LoVo (cell line): ENCODE measurements at regions not wholly inside any gene's neighbourhood (a gene's known extent, or its start where the extent isn't known, plus 50 kb on each side); places are given as distances from the start of the nearest gene placed in this dataset.
"Not testable (repeated sequence)": the region's sequence is repeated elsewhere in the genome, so short reads cannot be mapped to it uniquely, and the experiment has no call there.

Experiments
- DNase-seq: peaks from one replicate; pipeline ENCODE4 v3.0.0-alpha.2; 2016; ENCODE audit warnings: low spot score

GRCh38 chr11:19433367-19433766 is 192.6 kb upstream of the E2F8 start:
- DNase-seq: no peak

DNA sequence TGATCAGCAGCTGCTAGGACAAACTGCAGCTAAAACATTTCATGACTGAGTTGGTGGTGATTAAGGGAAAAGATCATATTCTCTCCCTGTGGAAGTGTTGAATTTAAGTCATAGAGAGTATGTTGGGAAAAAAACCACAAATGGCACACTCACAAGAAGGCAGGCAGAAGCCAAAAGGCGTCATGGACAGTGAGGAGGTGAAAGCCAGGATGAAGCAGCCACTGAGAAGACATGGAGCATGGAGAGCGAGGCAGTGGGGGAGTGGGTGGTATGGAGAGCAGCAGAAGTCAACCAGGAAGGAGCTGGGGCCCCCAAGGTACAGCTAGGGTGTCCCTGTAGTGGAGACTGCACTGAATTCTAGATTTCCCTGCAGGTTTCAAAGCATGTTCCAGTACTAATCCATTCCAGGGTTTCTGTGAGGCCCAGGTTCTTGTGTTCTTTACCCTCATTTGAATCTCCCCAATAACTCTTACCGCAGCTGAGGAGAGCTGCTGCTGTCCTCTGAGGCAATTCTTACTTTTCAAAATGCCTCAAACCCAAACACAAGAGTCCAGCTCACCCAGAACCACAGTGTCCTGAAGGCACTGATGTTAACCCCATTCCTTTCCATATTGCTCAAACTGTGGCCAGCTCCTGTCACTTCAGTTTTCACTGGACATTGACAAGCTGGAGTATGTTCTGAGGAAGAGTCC is 191.8 kb upstream of the E2F8 start:
- DNase-seq: no peak

GRCh38 chr11:19430754-19431398 is 190.1 kb upstream of the E2F8 start:
- no peak for DNase-seq

GRCh38 chr11:19430346-19430745 is 189.6 kb upstream of the E2F8 start:
- DNase-seq: no peak

- DNase-seq: no peak
These were observed 188.5 kb upstream of the E2F8 start for GRCh38 chr11:19429108-19429760.

- DNase-seq: no peak
These were observed 187.7 kb upstream of the E2F8 start for GRCh38 chr11:19428206-19429002.

GRCh38 chr11:19426756-19427403 is 186.1 kb upstream of the E2F8 start:
- DNase-seq: no peak

- DNase-seq: no peak
These were observed 185.4 kb upstream of the E2F8 start for GRCh38 chr11:19426011-19426755.

DNA sequence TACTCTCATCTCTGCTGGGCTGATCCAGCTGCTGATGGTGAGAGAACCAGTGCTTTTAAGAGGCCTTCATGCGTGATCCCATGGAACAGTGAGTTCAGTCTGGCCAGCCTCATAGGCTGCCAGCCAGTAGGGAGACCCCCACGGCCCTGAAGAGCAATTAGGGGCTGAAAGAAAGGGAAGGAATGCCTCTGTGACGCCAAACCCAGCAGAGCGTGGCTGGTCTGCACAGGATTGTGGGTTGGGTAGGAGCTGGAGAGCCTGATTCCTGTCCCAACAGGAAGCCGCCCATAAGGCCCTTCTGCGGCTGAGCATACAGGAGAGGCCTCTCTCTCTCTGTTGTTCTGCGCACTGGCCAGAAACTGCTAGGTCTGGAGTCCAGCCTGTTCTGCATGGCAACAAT is 181.5 kb upstream of the E2F8 start:
- no peak for DNase-seq

- no peak for DNase-seq
These were observed 180.3 kb upstream of the E2F8 start for GRCh38 chr11:19420868-19421533.

DNA sequence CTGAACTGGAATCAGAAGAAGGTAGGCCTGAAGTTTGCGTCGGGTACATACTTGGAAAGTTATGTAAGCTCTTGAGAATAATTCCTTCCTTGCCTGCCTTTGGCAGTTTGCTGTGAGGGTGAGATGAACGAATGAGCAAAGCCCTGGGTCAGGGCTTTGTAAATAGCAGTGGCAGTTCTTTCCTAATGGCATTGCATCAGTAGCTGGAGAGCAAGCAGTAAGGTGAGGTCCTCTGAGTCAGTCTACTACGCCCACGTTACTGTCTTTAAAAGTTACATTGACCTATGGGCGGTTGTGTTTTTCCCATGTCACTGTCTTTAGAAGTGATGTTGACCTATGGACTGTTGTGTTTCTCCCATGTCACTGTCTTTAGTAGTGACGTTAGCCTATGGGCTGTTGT is 179.1 kb upstream of the E2F8 start:
- no peak for DNase-seq

DNA sequence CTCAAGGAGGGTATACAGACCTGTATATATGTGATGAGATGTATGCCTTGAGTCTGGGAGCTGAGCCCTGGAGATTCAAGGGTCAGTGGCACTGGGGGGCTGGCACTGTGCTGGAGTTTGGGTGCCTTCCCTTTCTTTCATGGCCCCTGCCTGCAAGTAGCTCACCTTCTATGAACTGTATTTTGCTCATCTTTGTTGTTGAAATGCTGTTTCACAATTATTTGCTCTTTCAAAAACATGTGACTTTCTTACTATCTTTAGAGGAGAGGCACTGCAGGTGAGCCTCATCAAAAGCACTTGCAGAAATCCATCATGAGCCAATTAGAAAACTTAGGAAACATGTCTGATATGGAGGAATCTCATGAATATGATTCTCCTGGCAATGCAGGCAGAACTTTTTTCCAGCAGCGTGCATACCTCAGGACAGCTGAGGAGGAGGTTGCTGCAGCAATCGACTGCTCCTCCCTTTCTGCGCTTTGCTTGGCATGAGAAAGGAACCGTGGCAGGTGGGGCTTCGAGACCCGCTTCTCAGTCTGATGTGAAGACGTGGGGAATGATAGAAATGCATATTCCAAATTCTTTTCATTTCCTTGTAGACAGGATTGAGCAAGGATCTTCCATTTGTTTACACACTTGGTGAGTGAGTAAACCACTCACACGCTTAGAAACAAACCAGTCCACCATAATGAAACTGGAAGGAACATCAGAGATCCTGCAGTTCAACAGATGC is 178.4 kb upstream of the E2F8 start:
- no peak for DNase-seq

DNA sequence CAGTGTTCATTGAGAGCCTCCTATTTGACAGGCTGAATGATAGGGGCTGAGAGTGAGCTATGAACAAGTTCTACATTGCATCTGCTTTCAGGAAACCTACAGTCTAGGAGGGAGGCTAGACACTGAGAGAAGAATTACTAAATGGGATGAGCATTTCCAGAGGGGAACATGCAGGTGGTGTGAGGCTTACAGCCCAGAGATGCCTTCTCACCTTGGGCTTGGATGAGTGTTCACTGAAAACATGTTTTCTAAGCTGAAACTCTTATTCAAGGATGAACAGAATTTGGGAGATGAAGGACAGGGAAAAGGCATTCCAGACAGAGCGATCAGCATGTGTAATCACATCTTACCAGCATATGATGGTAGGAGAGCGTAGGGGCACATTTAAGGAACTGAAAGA is 177.5 kb upstream of the E2F8 start:
- DNase-seq: no peak

GRCh38 chr11:19412070-19412469 is 171.3 kb upstream of the E2F8 start:
- not testable (repeated sequence) for DNase-seq

DNA sequence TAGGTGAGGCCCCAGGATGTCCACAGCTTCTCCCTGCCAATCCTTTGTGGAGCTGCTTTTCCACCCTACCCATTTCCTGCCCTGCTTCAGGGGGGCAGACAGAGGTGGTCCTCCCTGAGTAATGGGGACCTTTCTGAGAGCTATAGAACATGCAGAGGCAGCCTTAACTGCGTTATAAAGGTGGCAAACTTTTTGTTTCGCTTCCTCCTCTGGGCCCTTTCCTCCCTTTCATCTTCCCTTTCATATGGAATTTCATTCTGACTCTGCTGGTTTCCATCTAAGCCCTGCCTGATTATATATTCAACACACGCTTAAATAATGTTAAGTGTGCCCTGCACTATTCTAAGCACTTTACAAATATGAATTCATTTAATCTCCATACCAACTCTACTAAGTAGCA is 169.3 kb upstream of the E2F8 start:
- DNase-seq: no peak

DNA sequence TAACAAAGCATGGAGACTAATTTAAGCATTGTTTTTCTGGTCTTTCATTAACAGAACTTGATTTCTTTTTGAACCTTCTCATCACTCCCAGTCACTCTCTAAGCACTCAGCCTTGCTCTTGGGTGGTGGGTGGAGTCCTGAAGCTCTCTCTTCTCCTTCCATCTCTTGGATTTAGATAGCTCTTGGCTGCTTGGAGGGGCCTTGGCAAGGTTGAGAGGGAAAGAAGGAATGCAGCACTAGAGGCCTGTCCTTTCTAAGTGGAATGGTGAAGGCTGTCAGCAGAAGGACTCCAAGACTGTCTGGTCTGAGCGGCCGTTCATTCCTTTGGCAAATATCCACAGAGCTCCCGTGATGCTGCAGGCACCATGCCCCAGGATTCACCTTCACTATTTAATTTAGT is 168.6 kb upstream of the E2F8 start:
- DNase-seq: no peak

GRCh38 chr11:19407677-19408270 is 167.0 kb upstream of the E2F8 start:
- DNase-seq: no peak

GRCh38 chr11:19405966-19406365 is 165.2 kb upstream of the E2F8 start:
- DNase-seq: no peak

GRCh38 chr11:19404787-19405186 is 164.0 kb upstream of the E2F8 start:
- DNase-seq: no peak
